OCI-LY1 (cell line): ENCODE measurements at regions not wholly inside any gene's neighbourhood (a gene's known extent, or its start where the extent isn't known, plus 50 kb on each side); places are given as distances from the start of the nearest gene placed in this dataset.

ENCODE experiments used
- H2AFZ ChIP-seq: fragments of 200-600 bp; sonication (generic), shearing (Covaris generic); 2 replicates; pipeline ENCODE4 v1.6.0; 2014; ENCODE audit warnings: antibody characterized with exemption, mild to moderate bottlenecking, low read length
- H3F3A ChIP-seq: fragments of 200-600 bp; sonication (generic), shearing (Covaris generic); 2 replicates; pipeline ENCODE4 v1.6.0; 2014; ENCODE audit warnings: mild to moderate bottlenecking, antibody characterized with exemption, low read length, moderate library complexity; ENCODE audit not compliant: insufficient read depth
- H3K27ac ChIP-seq: fragments of 200-600 bp; sonication (generic); 2 replicates; pipeline ENCODE4 v1.5.1; 2014; ENCODE audit warnings: low read length, mixed run types, mild to moderate bottlenecking, low read depth; ENCODE audit not compliant: poor library complexity, severe bottlenecking
- H3K27me3 ChIP-seq: fragments of 200-600 bp; sonication (generic); 2 replicates; pipeline ENCODE4 v1.6.0; 2014; ENCODE audit warnings: antibody characterized with exemption, mild to moderate bottlenecking, low read length, moderate library complexity; ENCODE audit not compliant: insufficient read depth
- H3K36me3 ChIP-seq: fragments of 200-600 bp; sonication (generic); 2 replicates; pipeline ENCODE4 v1.6.1; 2014; ENCODE audit warnings: mild to moderate bottlenecking, antibody characterized with exemption, low read length, moderate library complexity, mixed read lengths; ENCODE audit not compliant: insufficient read depth
- H3K4me1 ChIP-seq: fragments of 200-600 bp; sonication (generic); 2 replicates; pipeline ENCODE4 v1.5.1; 2014; ENCODE audit warnings: mild to moderate bottlenecking, low read length, moderate library complexity; ENCODE audit not compliant: insufficient read depth, severe bottlenecking
- H3K4me2 ChIP-seq: fragments of 200-600 bp; sonication (generic), shearing (Covaris generic); 2 replicates; pipeline ENCODE4 v1.6.1; 2014; ENCODE audit warnings: low read length
- H3K4me3 ChIP-seq: fragments of 200-600 bp; sonication (generic); 2 replicates; pipeline ENCODE4 v1.5.1; 2014; ENCODE audit warnings: low read length, low read depth, mild to moderate bottlenecking, mixed read lengths; ENCODE audit not compliant: poor library complexity, severe bottlenecking
- H3K79me2 ChIP-seq: fragments of 200-600 bp; shearing (Covaris generic); 2 replicates; pipeline ENCODE4 v1.6.1; 2016; ENCODE audit warnings: mixed run types, low read length, mixed read lengths; ENCODE audit not compliant: insufficient read depth
- H3K9ac ChIP-seq: fragments of 200-600 bp; sonication (generic), shearing (Covaris generic); 2 replicates; pipeline ENCODE4 v1.6.1; 2014; ENCODE audit warnings: mild to moderate bottlenecking, low read length, mixed read lengths
- H3K9me2 ChIP-seq: fragments of 200-600 bp; sonication (generic), shearing (Covaris generic); 2 replicates; pipeline ENCODE4 v1.6.1; 2014; ENCODE audit warnings: low read depth, mild to moderate bottlenecking, low read length, mixed read lengths
- H3K9me3 ChIP-seq: fragments of 200-600 bp; shearing (Covaris generic); 2 replicates; pipeline ENCODE4 v1.6.1; 2014; ENCODE audit warnings: low read length, mixed read lengths
- H4K20me1 ChIP-seq: fragments of 200-600 bp; sonication (generic), shearing (Covaris generic); 2 replicates; pipeline ENCODE4 v1.6.0; 2016; ENCODE audit warnings: mild to moderate bottlenecking, low read length; ENCODE audit not compliant: insufficient read depth
- EZH2 ChIP-seq: fragments of 200-600 bp; sonication (generic), shearing (Covaris generic); IDR thresholded peaks from 2 replicates; pipeline ENCODE4 v1.8.0; 2017; ENCODE audit warnings: borderline replicate concordance, mixed run types, mild to moderate bottlenecking, antibody characterized with exemption, low read length, moderate library complexity, mixed read lengths
- TF ChIP-seq, protein P1 (sequence below): fragments of 200-600 bp; sonication (generic), shearing (Covaris generic); IDR thresholded peaks from 2 replicates; pipeline ENCODE4 v1.5.1; 2017; ENCODE audit warnings: mild to moderate bottlenecking, antibody characterized with exemption, low read length, moderate library complexity, mixed read lengths

DNA sequence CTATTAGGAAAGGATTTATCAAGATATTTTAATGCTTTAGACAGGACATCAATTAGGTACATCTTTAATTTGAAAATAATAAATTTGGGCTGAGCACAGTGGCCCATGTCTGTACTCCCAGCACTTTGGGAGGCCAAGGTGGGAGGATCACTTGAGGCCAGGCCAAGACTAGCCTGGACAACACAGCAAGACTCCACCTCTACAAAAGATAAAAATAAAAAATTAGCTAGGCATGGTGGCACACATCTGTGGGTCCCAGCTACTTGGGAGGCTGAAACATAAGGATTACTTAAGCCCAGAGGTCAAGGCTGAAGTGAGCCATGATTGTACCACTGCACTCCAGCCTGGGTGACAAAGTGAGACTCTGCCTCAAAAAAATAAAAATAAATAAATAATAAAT lies 59.6 kb upstream of the IRF2 start:
- Histone ChIP-seq H4K20me1 (no peaks in the 10 kb centered on the region), H3K4me3 (no peak overlapping the region), H3K27me3 (no peaks in the 10 kb centered on the region), H3K36me3 (no peaks in the 10 kb centered on the region), H3K4me1 (peaks cover 44% of the 10 kb centered on the region), H3K79me2 (no peaks in the 10 kb centered on the region), H3K9ac (no peak overlapping the region), H3K4me2 (no peak overlapping the region), H3K9me3 (peaks cover 3% of the 10 kb centered on the region; the same call in 1 of the 2 replicates), H2AFZ (no peak overlapping the region), H3F3A (peaks cover 8% of the 10 kb centered on the region; the same call in 1 of the 2 replicates), H3K9me2 (no peaks in the 10 kb centered on the region), H3K27ac (no peak overlapping the region)
- no peak for TF ChIP-seq EZH2

DNA sequence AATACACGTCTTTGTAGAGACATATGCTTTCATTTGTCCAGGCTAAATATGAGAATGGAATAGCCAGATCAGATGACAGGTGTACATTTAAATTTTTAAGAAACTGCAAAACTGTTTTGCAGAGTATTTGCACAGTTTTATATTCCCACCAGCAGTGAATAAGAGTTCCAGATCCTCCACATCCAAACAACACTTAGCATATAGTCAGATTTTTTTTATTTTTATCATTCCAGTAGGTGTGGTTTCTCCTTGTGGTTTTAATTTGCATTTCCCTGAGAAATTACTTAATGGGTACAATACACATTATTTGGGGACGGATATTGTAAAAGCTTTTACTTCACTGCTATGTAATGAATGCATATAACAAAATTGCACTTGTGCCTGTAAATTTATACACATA lies 56.7 kb upstream of the IRF2 start:
- H3K27me3 ChIP-seq = no peaks in the 10 kb centered on the region
- peaks cover 8% of the 10 kb centered on the region; the same call in 1 of the 2 replicates for H3F3A ChIP-seq
- no peaks in the 10 kb centered on the region for H3K9me2 ChIP-seq
- H3K4me3 ChIP-seq = no peak overlapping the region
- H3K27ac ChIP-seq = no peak overlapping the region
- H4K20me1 ChIP-seq = no peaks in the 10 kb centered on the region
- no peaks in the 10 kb centered on the region for H3K36me3 ChIP-seq
- no peak overlapping the region for H3K4me2 ChIP-seq
- no peak for TF ChIP-seq EZH2
- TF ChIP-seq, protein P1, sequence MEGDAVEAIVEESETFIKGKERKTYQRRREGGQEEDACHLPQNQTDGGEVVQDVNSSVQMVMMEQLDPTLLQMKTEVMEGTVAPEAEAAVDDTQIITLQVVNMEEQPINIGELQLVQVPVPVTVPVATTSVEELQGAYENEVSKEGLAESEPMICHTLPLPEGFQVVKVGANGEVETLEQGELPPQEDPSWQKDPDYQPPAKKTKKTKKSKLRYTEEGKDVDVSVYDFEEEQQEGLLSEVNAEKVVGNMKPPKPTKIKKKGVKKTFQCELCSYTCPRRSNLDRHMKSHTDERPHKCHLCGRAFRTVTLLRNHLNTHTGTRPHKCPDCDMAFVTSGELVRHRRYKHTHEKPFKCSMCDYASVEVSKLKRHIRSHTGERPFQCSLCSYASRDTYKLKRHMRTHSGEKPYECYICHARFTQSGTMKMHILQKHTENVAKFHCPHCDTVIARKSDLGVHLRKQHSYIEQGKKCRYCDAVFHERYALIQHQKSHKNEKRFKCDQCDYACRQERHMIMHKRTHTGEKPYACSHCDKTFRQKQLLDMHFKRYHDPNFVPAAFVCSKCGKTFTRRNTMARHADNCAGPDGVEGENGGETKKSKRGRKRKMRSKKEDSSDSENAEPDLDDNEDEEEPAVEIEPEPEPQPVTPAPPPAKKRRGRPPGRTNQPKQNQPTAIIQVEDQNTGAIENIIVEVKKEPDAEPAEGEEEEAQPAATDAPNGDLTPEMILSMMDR = no peak
- H3K9ac ChIP-seq = no peak overlapping the region
- H3K9me3 ChIP-seq = peaks cover 8% of the 10 kb centered on the region
- H3K4me1 ChIP-seq = peaks cover 25% of the 10 kb centered on the region
- no peak overlapping the region for H2AFZ ChIP-seq
- H3K79me2 ChIP-seq = no peaks in the 10 kb centered on the region

DNA sequence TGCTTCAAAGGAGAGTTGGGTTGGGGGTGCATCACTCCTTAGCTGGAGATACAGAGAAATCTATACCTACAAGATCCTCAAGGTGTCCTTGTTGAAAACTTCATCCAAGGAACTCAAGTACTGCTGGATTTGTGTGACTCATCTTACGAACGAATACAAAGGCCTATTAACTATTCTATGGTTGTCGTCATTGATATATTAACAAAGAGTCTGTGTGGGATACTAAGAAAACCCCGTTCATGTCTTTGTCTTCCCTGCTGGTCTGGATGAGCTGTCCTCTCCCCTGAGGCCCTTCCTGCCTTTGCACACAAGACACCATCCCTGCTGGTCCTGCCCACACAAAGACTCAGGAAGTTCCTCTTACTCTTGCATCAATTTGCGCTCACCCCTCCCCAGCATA lies 54.9 kb upstream of the IRF2 start:
- H4K20me1 ChIP-seq = no peaks in the 10 kb centered on the region
- H3K9me2 ChIP-seq = no peaks in the 10 kb centered on the region
- H3K27me3 ChIP-seq = no peaks in the 10 kb centered on the region
- H3F3A ChIP-seq = no peaks in the 10 kb centered on the region
- H3K79me2 ChIP-seq = no peaks in the 10 kb centered on the region
- TF ChIP-seq EZH2 = no peak
- TF ChIP-seq, protein P1 = no peak
- H3K9ac ChIP-seq = no peak overlapping the region
- no peak overlapping the region for H2AFZ ChIP-seq
- H3K4me3 ChIP-seq = no peak overlapping the region
- peaks cover 8% of the 10 kb centered on the region for H3K4me1 ChIP-seq
- H3K9me3 ChIP-seq = peaks cover 11% of the 10 kb centered on the region
- no peak overlapping the region for H3K27ac ChIP-seq
- no peaks in the 10 kb centered on the region for H3K36me3 ChIP-seq
- H3K4me2 ChIP-seq = no peak overlapping the region

DNA sequence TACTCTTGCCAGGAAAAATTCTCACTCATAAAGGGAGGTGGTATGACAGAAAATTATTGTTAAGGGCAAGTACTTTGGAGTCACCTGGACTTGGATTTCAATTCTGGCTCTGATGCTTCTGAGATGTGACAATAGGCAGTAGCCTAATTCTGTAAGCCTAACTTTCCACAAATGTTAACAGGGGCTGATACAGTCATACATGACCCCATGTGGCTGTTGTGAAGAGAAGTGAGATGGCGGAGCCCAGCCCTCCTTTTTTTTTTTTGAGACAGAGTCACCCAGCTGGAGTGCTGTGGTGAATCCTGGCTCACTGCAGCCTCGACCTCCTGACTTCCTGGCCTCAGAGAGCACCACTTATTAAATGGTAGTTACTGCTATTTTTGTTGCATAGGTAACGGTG lies 54.4 kb upstream of the IRF2 start:
- H3K79me2 ChIP-seq = no peaks in the 10 kb centered on the region
- no peaks in the 10 kb centered on the region for H3K9me2 ChIP-seq
- TF ChIP-seq, protein P1 = no peak
- no peak for TF ChIP-seq EZH2
- H3K27ac ChIP-seq = no peak overlapping the region
- H3K27me3 ChIP-seq = no peaks in the 10 kb centered on the region
- H3K9ac ChIP-seq = no peak overlapping the region
- peaks cover 2% of the 10 kb centered on the region for H3K4me1 ChIP-seq
- H3K4me3 ChIP-seq = no peak overlapping the region
- H3F3A ChIP-seq = no peaks in the 10 kb centered on the region
- no peak overlapping the region for H2AFZ ChIP-seq
- no peaks in the 10 kb centered on the region for H3K36me3 ChIP-seq
- peaks cover 11% of the 10 kb centered on the region for H3K9me3 ChIP-seq
- H4K20me1 ChIP-seq = no peaks in the 10 kb centered on the region
- H3K4me2 ChIP-seq = no peak overlapping the region
